Retina (tissue), 1 donor: ENCODE measurements at regions not wholly inside any gene's neighbourhood (a gene's known extent, or its start where the extent isn't known, plus 50 kb on each side); places are given as distances from the start of the nearest gene placed in this dataset.

Experiments used
- DNase-seq: peaks from one replicate; pipeline ENCODE4 v3.0.0-alpha.2; 2016

DNA sequence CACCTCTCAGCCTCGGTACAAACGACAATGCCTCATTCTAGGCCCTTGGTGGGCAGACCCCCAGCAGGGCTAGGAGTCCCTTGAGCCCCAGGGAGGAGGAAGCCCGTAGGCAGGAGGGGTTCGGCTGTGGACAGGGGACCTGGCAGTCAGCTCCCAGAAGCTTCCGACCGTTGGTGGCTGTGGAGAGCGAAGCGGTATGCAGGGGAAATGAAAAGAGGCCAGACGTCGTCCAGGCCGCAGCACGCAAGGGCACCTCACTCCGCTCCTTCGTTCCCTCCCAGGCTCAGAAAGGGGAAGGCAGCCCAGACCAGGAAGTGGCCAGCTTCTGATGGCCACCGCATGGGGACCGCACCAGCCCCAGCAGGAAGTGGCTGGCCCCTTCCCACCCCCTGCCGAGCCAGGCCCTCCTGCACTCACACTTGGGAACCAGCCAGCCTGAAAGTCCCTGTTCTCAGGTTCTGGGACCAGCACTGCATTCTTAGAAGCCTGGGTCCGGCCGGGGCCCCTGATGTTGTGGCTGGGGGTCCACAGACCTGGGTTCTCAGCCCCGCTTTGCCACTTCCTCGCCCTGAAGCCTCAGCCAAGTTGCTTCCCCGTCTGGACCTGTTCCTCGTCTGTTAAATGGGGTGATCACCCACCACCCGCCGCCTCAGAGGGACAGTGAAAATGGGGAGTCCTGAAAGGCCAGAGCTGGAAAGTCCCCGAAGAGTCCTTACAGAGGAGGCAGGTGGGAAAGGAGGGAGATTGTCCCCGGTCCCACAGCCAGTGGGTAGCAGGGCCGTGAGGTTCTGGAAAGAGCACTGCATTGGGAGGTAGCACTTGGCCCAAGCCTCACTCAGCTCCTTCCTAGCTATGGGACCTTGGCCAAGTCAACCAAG, 104.0 kb upstream of the RUNX3 start:
- DNase-seq, result no peak

DNA sequence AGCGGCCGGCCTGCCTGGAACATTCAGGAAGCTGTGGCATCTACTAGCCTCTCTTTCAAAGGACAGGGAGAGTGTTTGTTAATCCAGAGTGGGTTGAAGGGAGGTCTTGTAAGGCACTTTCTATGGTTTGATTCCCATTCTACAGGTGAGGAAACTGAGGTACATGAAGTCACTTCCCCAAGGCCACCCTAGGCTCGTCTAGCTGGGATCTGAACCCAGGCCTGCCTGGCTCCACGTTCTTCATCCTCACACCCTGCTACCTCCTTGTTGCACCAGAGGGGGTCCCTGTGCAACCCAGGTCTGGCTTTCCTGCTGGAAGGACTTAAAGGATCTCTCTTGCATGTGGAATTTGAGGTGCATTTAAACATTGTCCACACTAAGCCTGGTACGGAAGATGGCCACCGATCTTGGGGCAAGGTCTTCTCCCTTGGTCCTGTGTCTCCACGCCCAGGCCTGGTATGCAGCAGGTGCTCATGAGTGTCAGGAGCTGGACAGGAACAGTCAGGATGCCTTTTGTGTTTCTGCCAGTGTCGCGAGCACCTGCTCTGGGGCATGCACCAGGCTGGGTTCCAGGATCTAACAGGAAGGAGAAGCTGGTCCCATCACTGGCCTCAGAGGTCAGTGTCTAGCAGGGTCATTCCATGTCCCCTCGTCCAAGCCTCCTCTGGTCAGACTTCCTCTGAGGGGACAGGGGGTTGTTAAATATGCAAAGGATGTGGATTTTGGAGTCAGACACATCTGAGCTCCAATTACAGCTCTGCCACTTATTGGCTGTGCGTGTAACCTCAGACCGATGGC, 103.2 kb upstream of the RUNX3 start:
- no peak for DNase-seq

- no peak for DNase-seq
Measured at GRCh38 chr1:25031966-25032667, 102.0 kb upstream of the RUNX3 start.

- no peak for DNase-seq
Measured at GRCh38 chr1:25031601-25031965, 101.5 kb upstream of the RUNX3 start.

- no peak for DNase-seq
Measured at GRCh38 chr1:25030674-25031589, 100.9 kb upstream of the RUNX3 start.

GRCh38 chr1:25030012-25030411, 99.9 kb upstream of the RUNX3 start:
- no peak for DNase-seq

GRCh38 chr1:25028907-25029599, 99.0 kb upstream of the RUNX3 start:
- no peak for DNase-seq

DNA sequence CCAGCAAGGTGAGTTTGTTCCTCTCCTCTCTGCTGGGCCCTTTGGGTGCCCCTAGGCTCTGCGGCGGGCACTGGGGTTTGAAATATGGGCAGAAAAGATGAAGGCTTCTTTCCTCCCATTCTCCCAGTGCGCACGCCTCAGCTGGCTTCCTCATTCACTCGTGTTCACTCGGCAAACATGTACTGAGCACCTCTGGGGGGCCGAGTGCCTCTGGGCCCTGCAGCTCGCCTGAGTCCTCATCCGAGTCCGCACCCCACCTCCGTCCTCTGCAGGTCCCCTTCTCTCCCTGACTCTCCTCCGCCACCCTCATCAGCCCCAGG, 98.5 kb upstream of the RUNX3 start:
- no peak for DNase-seq

GRCh38 chr1:25027822-25028586, 97.9 kb upstream of the RUNX3 start:
- no peak for DNase-seq

DNA sequence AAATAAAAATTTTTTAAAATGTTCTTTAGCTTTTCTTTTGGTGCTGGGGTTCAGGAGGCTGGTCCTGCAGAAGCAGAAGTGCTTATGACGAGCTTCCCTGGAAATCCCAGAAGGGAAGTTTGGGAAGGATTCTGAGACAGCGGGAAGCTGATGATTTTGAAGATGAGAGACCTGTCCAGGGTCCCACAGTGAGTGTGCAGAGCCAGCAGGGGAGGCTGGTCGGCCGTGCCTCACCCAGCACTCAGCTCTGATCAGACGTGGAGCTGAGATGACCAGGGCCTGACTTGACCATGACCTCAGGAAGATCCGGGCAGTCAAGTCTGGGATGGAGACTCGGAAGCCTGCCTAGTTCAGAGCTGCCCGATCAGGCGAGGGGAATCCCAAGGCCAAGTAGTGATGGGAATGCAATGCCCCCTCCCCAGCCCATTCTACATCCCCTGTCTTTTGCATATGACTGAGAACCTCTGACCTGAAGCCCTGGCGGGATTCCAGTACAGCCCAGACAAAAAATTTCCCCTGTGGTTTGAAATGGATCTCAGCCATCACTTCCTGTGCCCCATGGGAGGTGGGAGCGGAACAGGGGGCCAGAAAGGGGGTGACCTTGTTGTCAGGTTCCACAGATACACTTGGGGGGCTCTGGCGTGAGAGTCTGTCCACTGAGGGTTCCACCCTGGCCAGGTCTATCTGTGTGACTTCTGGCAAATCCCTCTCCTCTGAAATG, 96.8 kb upstream of the RUNX3 start:
- no peak for DNase-seq

- no peak for DNase-seq
Measured at GRCh38 chr1:25026304-25026703, 96.2 kb upstream of the RUNX3 start.

- no peak for DNase-seq
Measured at GRCh38 chr1:25024615-25025350, 94.7 kb upstream of the RUNX3 start.

- DNase-seq, result no peak
Measured at GRCh38 chr1:25023826-25024225, 93.8 kb upstream of the RUNX3 start.

GRCh38 chr1:25023190-25023578, 93.1 kb upstream of the RUNX3 start:
- no peak for DNase-seq

DNA sequence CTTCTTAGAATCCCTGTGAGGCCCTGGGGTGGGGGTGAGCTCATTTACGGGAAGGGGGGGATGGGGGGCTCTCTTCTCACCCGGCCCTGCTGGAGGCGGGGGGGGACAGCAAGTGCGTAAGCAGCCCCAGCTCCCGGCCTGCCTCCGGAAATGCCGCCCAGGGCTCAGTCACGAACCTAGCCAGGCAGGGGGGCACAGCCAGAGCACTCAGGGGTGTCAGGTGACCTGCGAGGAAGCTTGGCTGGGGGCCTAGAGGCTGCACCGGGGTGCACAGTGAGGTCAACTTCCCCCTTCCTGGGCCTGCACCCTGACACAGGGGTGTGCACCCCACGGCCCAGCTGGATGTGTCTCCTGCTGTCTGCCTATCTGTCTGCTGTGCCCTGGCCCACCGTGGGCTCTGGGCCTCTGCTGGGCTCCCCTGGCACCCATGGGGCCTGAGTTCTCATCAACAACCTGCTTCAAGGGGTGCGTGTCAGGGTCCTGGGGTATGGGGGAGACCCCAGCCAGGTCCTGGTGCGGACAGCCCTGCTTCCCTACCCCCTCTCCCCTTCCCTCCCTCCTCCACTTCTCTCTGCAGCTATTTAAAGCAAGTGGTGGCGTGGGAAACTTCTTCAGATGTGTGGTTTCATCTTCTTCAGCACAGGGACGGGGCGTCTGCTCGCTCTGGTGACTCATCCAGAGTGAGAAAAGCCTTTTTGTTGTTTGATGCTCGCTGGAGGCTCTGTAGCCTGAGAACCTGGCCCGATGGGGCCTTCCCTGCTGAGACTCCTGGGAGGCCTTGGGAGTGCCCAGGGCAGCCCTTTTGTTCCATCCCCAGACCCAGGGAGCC, 92.5 kb upstream of the RUNX3 start:
- no peak for DNase-seq

GRCh38 chr1:25021591-25022215, 91.6 kb upstream of the RUNX3 start:
- no peak for DNase-seq

DNA sequence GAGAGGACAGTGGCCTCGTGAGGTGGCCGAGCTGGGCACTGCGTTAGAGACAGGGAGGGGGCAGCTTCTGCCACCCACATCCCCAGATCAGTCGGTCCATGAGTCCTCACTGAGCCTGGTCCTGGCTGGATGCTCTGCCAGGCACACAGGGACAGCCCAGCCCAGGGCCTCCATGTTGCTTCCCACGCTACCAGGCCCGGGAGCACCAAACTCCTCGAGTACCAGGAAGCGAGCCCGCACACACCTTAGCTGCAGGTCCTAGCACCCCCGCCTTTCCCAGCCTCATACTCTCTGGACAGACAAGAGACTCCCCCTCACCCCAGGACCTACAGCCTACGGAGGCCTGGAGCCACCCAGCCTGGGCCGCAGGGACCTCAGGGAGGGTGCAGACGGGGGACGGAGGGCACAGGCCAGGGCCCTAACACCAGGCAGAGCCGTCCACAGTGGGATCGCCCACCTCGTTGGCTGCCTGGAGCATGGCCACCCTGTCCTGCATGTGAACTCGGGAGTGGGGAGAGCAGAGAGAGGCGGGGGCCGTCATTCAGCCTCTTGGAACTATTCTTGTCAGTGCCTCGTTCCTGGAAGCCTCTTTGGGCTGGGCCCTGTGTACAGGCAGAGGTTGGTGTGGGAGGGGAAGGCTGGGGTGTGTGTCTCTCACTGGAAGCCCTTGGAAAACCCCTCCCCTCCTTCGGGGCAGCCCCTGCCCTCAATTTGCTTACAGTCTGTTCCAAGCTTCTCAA, 90.9 kb upstream of the RUNX3 start:
- DNase-seq, result no peak
